ENCODE measurements at regions not wholly inside any gene's neighbourhood (a gene's known extent, or its start where the extent isn't known, plus 50 kb on each side); places are given as distances from the start of the nearest gene placed in this dataset.

GRCh38 chr9:12351293-12352044, 341.7 kb upstream of the TYRP1 start:
- Histone ChIP-seq H3K4me2 (ENCODE audit: insufficient read depth, low read length) (no peak overlapping the region), H3K36me3 (ENCODE audit: insufficient read depth, low read length) (no peaks in the 10 kb centered on the region), H4K20me1 (ENCODE audit: insufficient read depth, low read length) (no peaks in the 10 kb centered on the region), H2AFZ (ENCODE audit: low read depth, low read length) (no peak overlapping the region), H3K79me2 (ENCODE audit: insufficient read depth, low read length) (no peaks in the 10 kb centered on the region), H3K4me1 (ENCODE audit: insufficient read depth, low read length) (no peaks in the 10 kb centered on the region), H3K27me3 (ENCODE audit: insufficient read depth, low read length, poor library complexity) (no peaks in the 10 kb centered on the region), H3K9me3 (ENCODE audit: insufficient read depth, low read length, severe bottlenecking) (no peaks in the 10 kb centered on the region), H3K4me3 (ENCODE audit: low read depth in 1 of 2, low read length in 2 of 2) (no peak overlapping the region), H3K27ac (ENCODE audit: low read length) (no peak overlapping the region), H3K9ac (ENCODE audit: low read depth, low read length) (no peak overlapping the region)
- no peak for ATAC-seq (ENCODE audit: insufficient read depth, low read depth)
- no peak for DNase-seq
- TF ChIP-seq EZH2 (IDR thresholded peaks at IDR 0.05; ENCODE audit: borderline replicate concordance, low read depth, low read length, severe bottlenecking) (no peak), CTCF (IDR thresholded peaks at IDR 0.05; ENCODE audit: borderline replicate concordance, extremely low read depth, low read length, poor library complexity, severe bottlenecking) (no peak)

GRCh38 chr9:12352045-12352315, 341.2 kb upstream of the TYRP1 start:
- Histone ChIP-seq H3K36me3 (ENCODE audit: insufficient read depth, low read length) (no peaks in the 10 kb centered on the region), H3K79me2 (ENCODE audit: insufficient read depth, low read length) (no peaks in the 10 kb centered on the region), H2AFZ (ENCODE audit: low read depth, low read length) (no peak overlapping the region), H3K27me3 (ENCODE audit: insufficient read depth, low read length, poor library complexity) (no peaks in the 10 kb centered on the region), H3K9ac (ENCODE audit: low read depth, low read length) (no peak overlapping the region), H3K4me3 (ENCODE audit: low read depth in 1 of 2, low read length in 2 of 2) (no peak overlapping the region), H3K4me1 (ENCODE audit: insufficient read depth, low read length) (no peaks in the 10 kb centered on the region), H3K9me3 (ENCODE audit: insufficient read depth, low read length, severe bottlenecking) (no peaks in the 10 kb centered on the region), H4K20me1 (ENCODE audit: insufficient read depth, low read length) (no peaks in the 10 kb centered on the region), H3K4me2 (ENCODE audit: insufficient read depth, low read length) (no peak overlapping the region), H3K27ac (ENCODE audit: low read length) (no peak overlapping the region)
- TF ChIP-seq CTCF (IDR thresholded peaks at IDR 0.05; ENCODE audit: borderline replicate concordance, extremely low read depth, low read length, poor library complexity, severe bottlenecking) (no peak), EZH2 (IDR thresholded peaks at IDR 0.05; ENCODE audit: borderline replicate concordance, low read depth, low read length, severe bottlenecking) (no peak)
- DNase-seq = no peak
- no peak for ATAC-seq (ENCODE audit: insufficient read depth, low read depth)

- Histone ChIP-seq H3K9ac (ENCODE audit: low read depth, low read length) (no peak overlapping the region), H3K36me3 (ENCODE audit: insufficient read depth, low read length) (no peaks in the 10 kb centered on the region), H3K9me3 (ENCODE audit: insufficient read depth, low read length, severe bottlenecking) (no peaks in the 10 kb centered on the region), H3K4me3 (ENCODE audit: low read depth in 1 of 2, low read length in 2 of 2) (no peak overlapping the region), H3K79me2 (ENCODE audit: insufficient read depth, low read length) (no peaks in the 10 kb centered on the region), H3K4me2 (ENCODE audit: insufficient read depth, low read length) (no peak overlapping the region), H2AFZ (ENCODE audit: low read depth, low read length) (no peak overlapping the region), H4K20me1 (ENCODE audit: insufficient read depth, low read length) (no peaks in the 10 kb centered on the region), H3K27me3 (ENCODE audit: insufficient read depth, low read length, poor library complexity) (no peaks in the 10 kb centered on the region), H3K27ac (ENCODE audit: low read length) (no peak overlapping the region), H3K4me1 (ENCODE audit: insufficient read depth, low read length) (no peaks in the 10 kb centered on the region)
- ATAC-seq (ENCODE audit: insufficient read depth, low read depth) (no peak), DNase-seq (no peak)
- no peak for TF ChIP-seq EZH2 (IDR thresholded peaks at IDR 0.05; ENCODE audit: borderline replicate concordance, low read depth, low read length, severe bottlenecking)
Measured at GRCh38 chr9:12363439-12363838, 329.7 kb upstream of the TYRP1 start.

GRCh38 chr9:12368569-12368968, 324.6 kb upstream of the TYRP1 start:
- Histone ChIP-seq H3K4me1 (ENCODE audit: insufficient read depth, low read length) (no peaks in the 10 kb centered on the region), H3K79me2 (ENCODE audit: insufficient read depth, low read length) (no peaks in the 10 kb centered on the region), H3K9ac (ENCODE audit: low read depth, low read length) (no peak overlapping the region), H4K20me1 (ENCODE audit: insufficient read depth, low read length) (no peaks in the 10 kb centered on the region), H2AFZ (ENCODE audit: low read depth, low read length) (no peak overlapping the region), H3K4me2 (ENCODE audit: insufficient read depth, low read length) (no peak overlapping the region), H3K9me3 (ENCODE audit: insufficient read depth, low read length, severe bottlenecking) (no peaks in the 10 kb centered on the region), H3K4me3 (ENCODE audit: low read depth in 1 of 2, low read length in 2 of 2) (no peak overlapping the region), H3K27ac (ENCODE audit: low read length) (no peak overlapping the region), H3K36me3 (ENCODE audit: insufficient read depth, low read length) (no peaks in the 10 kb centered on the region), H3K27me3 (ENCODE audit: insufficient read depth, low read length, poor library complexity) (no peaks in the 10 kb centered on the region)
- DNase-seq (no peak), ATAC-seq (ENCODE audit: insufficient read depth, low read depth) (no peak)
- TF ChIP-seq EZH2 (IDR thresholded peaks at IDR 0.05; ENCODE audit: borderline replicate concordance, low read depth, low read length, severe bottlenecking) (no peak), CTCF (IDR thresholded peaks at IDR 0.05; ENCODE audit: borderline replicate concordance, extremely low read depth, low read length, poor library complexity, severe bottlenecking) (no peak)
